Tibial nerve (tissue), 4 donors: ENCODE measurements at regions not wholly inside any gene's neighbourhood (a gene's known extent, or its start where the extent isn't known, plus 50 kb on each side); places are given as distances from the start of the nearest gene placed in this dataset.

Experiments
- DNase-seq, 2 donors: peaks; one replicate each; pipeline ENCODE4 v3.0.0-alpha.2; 2019; ENCODE audit warnings: low spot score in 2 of 2
- H3K27ac ChIP-seq, 4 donors: fragments of 200-600 bp; sonication (generic) in 3 of 4; one replicate each; pipeline ENCODE4 v1.5.1; 2017 to 2019; ENCODE audit warnings: mild to moderate bottlenecking in 1 of 4
- H3K27me3 ChIP-seq, 2 donors: fragments of 200-600 bp; sonication (generic) in 1 of 2; one replicate each; pipeline versions ENCODE4 v1.5.1 to v1.6.0; 2017 to 2019
- H3K36me3 ChIP-seq, 3 donors: fragments of 200-600 bp; sonication (generic); one replicate each; pipeline ENCODE4 v1.5.1; 2018 to 2019
- H3K4me1 ChIP-seq, 4 donors: fragments of 200-600 bp; sonication (generic) in 3 of 4; one replicate each; pipeline ENCODE4 v1.5.1; 2017 to 2019
- H3K4me3 ChIP-seq, 4 donors: fragments of 200-600 bp; sonication (generic) in 3 of 4; one replicate each; pipeline ENCODE4 v1.5.1; 2017 to 2019; ENCODE audit warnings: mild to moderate bottlenecking in 1 of 4, moderate library complexity in 1 of 4
- H3K9me3 ChIP-seq, 4 donors: fragments of 200-600 bp; sonication (generic) in 3 of 4; one replicate each; pipeline ENCODE4 v1.5.1; 2017 to 2019
- CTCF ChIP-seq, 5 experiments: fragments of 200-600 bp in 3 of 5; fragments of 450-650 bp in 2 of 5; sonication (generic) in 3 of 5; IDR thresholded peaks; one replicate each; pipeline ENCODE4 v1.5.1; 2016 to 2019; ENCODE audit warnings: antibody characterized with exemption in 5 of 5, mild to moderate bottlenecking in 3 of 5, moderate library complexity in 2 of 5
- EP300 ChIP-seq, 2 donors: sonication (generic); formaldehyde crosslinking; IDR thresholded peaks; one replicate each; pipeline ENCODE4 v1.6.1; 2017; ENCODE audit warnings: antibody characterized with exemption in 2 of 2, mild to moderate bottlenecking in 1 of 2
- POLR2A ChIP-seq, 2 donors: fragments of 450-650 bp; IDR thresholded peaks; one replicate each; pipeline ENCODE4 v1.6.1; 2017; ENCODE audit warnings: antibody characterized with exemption in 2 of 2, mild to moderate bottlenecking in 2 of 2, moderate library complexity in 2 of 2
- WGBS, 2 donors: methylation state at CpG; one replicate each; pipeline ENCODE4 v1.1.5; 2018; 5-methylcytosine and 5-hydroxymethylcytosine counted together

GRCh38 chr1:94680039-94680377 lies 138.4 kb upstream of the F3 start:
- H3K4me1 ChIP-seq = peaks cover 0 to 30% (median 0%) of the 10 kb centered on the region in 4 donors
- no peak overlapping the region for H3K4me3 ChIP-seq
- 46 to 67% methylated on average over 3 of the region's 3 CpGs for WGBS, 2 donors
- TF ChIP-seq EP300 (IDR thresholded peaks at IDR 0.05) (no peak), POLR2A (IDR thresholded peaks at IDR 0.05) (no peak), CTCF (IDR thresholded peaks at IDR 0.05) (no peak)
- no peak for DNase-seq
- H3K27ac ChIP-seq = peak overlapping the region in 2 of 4 donors; percentile 59 to 76
- H3K27me3 ChIP-seq = no peaks in the 10 kb centered on the region
- H3K9me3 ChIP-seq = no peaks in the 10 kb centered on the region
- H3K36me3 ChIP-seq = no peaks in the 10 kb centered on the region

DNA sequence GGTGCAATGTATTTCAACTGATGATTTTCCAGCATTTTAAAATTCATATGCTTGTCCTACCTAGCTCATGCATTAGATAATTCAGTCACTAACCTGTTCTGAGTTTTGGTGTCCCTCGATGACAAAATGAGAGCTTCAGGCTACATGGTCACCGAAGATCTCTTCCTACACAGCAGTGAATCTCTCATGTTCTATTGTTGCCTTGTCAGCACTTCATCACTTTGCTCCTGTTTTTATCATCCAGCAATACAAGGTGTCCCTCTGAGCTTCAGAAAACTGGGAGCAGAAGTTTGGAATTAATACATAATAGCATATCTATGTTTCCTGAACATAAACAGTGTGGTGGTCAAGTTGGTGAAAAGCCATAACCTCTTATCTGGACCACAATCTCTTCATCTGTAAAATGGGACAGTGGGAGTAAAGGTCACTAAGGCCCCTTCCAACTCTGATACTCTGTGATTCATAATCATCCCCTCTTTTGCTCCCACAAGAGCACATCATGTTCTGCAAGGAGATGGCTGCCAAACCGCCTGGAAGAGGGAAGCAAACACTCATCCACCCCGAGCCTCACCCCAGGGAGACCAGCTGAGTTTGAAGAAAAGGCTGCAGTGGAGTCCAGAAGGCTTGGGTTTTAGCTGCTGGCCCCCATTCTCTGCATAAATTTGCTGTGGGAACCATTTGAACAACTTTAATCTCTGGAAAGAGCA lies 137.9 kb upstream of the F3 start:
- H3K9me3 ChIP-seq = no peaks in the 10 kb centered on the region
- no peaks in the 10 kb centered on the region for H3K36me3 ChIP-seq
- TF ChIP-seq CTCF (IDR thresholded peaks at IDR 0.05) = no peak
- peak; percentile 18 to 85 for TF ChIP-seq EP300 (IDR thresholded peaks at IDR 0.05)
- no peak for TF ChIP-seq POLR2A (IDR thresholded peaks at IDR 0.05)
- no peak overlapping the region for H3K4me3 ChIP-seq
- DNase-seq = peak; percentile 63 to 83
- H3K27me3 ChIP-seq = no peaks in the 10 kb centered on the region
- peak overlapping the region in 3 of 4 donors; percentile 5 to 76 (median 59) for H3K27ac ChIP-seq
- H3K4me1 ChIP-seq = peaks cover 0 to 28% (median 0%) of the 10 kb centered on the region in 4 donors
- WGBS, 2 donors = 75% methylated on average over 4 of the region's 4 CpGs

DNA sequence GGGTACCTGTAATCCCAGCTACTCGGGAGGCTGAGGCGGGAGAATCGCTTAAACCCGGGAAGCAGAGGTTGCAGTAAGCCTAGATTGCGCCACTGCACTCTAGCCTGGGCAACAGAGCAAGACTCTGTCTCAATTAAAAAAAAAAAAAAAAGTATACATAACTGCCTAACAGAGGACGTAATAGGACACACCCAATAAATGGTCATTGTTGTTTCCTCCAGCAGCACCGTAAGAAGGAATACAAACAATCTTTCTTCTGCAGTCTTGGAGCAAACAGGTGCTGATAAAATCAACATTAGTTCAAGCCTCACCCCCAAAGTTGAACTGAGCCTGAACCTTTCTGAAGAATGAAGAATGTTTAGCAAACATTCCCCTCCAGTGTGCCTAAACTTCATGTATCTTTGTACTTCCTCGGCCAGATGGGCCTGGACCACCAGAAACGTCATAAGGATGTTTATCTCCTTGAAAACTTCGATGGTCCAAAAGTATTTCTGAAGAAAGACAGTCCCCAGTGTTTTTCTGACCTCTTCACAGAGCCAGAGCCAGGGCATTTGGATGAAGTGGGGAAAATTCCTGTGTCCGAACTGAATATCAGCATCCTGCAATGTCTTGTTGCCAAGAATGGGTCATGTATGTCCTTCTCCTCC lies 136.8 kb upstream of the F3 start:
- 67 to 73% methylated on average over 11 of the region's 11 CpGs for WGBS, 2 donors
- H3K9me3 ChIP-seq = no peaks in the 10 kb centered on the region
- no peak for TF ChIP-seq CTCF (IDR thresholded peaks at IDR 0.05)
- TF ChIP-seq POLR2A (IDR thresholded peaks at IDR 0.05) = no peak
- TF ChIP-seq EP300 (IDR thresholded peaks at IDR 0.05) = peak in 1 of 2 donors; percentile 52
- H3K4me1 ChIP-seq = peaks cover 0 to 17% (median 0%) of the 10 kb centered on the region in 4 donors
- peak in 1 of 2 donors; percentile 49 for DNase-seq
- H3K4me3 ChIP-seq = no peak overlapping the region
- H3K36me3 ChIP-seq = no peaks in the 10 kb centered on the region
- no peaks in the 10 kb centered on the region for H3K27me3 ChIP-seq
- H3K27ac ChIP-seq = peak overlapping the region in 3 of 4 donors; percentile 36 to 76 (median 49)

GRCh38 chr1:94677714-94678113 lies 136.2 kb upstream of the F3 start:
- no peak for DNase-seq
- Histone ChIP-seq H3K4me3 (no peak overlapping the region), H3K4me1 (peaks cover 0 to 17% (median 0%) of the 10 kb centered on the region in 4 donors), H3K27ac (peak overlapping the region in 3 of 4 donors; percentile 36 to 76 (median 49)), H3K36me3 (no peaks in the 10 kb centered on the region), H3K27me3 (no peaks in the 10 kb centered on the region), H3K9me3 (no peaks in the 10 kb centered on the region)
- 75 to 91% methylated on average over 7 of the region's 7 CpGs for WGBS, 2 donors
- TF ChIP-seq CTCF (IDR thresholded peaks at IDR 0.05) = no peak
- TF ChIP-seq EP300 (IDR thresholded peaks at IDR 0.05) = no peak
- TF ChIP-seq POLR2A (IDR thresholded peaks at IDR 0.05) = no peak

GRCh38 chr1:94677087-94677486 lies 135.5 kb upstream of the F3 start:
- H3K4me3 ChIP-seq = no peak overlapping the region
- TF ChIP-seq POLR2A (IDR thresholded peaks at IDR 0.05) (no peak), EP300 (IDR thresholded peaks at IDR 0.05) (no peak), CTCF (IDR thresholded peaks at IDR 0.05) (no peak)
- no peaks in the 10 kb centered on the region for H3K36me3 ChIP-seq
- DNase-seq = no peak
- H3K27me3 ChIP-seq = no peaks in the 10 kb centered on the region
- H3K4me1 ChIP-seq = peaks cover 0 to 17% (median 0%) of the 10 kb centered on the region in 4 donors
- 58 to 68% methylated on average over 5 of the region's 5 CpGs for WGBS, 2 donors
- no peaks in the 10 kb centered on the region for H3K9me3 ChIP-seq
- no peak overlapping the region for H3K27ac ChIP-seq
